SK-N-SH (cell line): ENCODE measurements at regions not wholly inside any gene's neighbourhood (a gene's known extent, or its start where the extent isn't known, plus 50 kb on each side); places are given as distances from the start of the nearest gene placed in this dataset.

Experiments used
- ELF1 ChIP-seq: IDR thresholded peaks from 2 replicates; pipeline ENCODE4 v1.4.0; 2012
- EZH2phosphoT487 ChIP-seq: fragments of 200-600 bp; sonication (generic); IDR thresholded peaks from 2 replicates; pipeline ENCODE4 v1.6.1; 2017; ENCODE audit warnings: low read depth, mixed run types, mild to moderate bottlenecking, antibody characterized with exemption, moderate library complexity, borderline replicate concordance
- GABPA ChIP-seq: IDR thresholded peaks from 2 replicates; pipeline ENCODE4 v1.4.0; 2012; ENCODE audit warnings: low read depth, mild to moderate bottlenecking
- GATA2 ChIP-seq: sonication (generic); formaldehyde crosslinking; IDR thresholded peaks from 2 replicates; pipeline ENCODE4 v1.5.0; 2020; ENCODE audit warnings: mild to moderate bottlenecking, missing genetic modification reagents
- SMC3 ChIP-seq: IDR thresholded peaks from 2 replicates; pipeline ENCODE4 v1.6.1; 2012; ENCODE audit warnings: low read depth, low read length, improper control_type of control experiment
- TAF1 ChIP-seq: IDR thresholded peaks from 2 replicates; pipeline ENCODE4 v1.6.1; 2012; ENCODE audit warnings: low read depth, mild to moderate bottlenecking, low read length, moderate library complexity, borderline replicate concordance
- TF ChIP-seq, protein P1 (sequence below): fragments of 200-600 bp; sonication (generic); IDR thresholded peaks from 2 replicates; pipeline ENCODE4 v1.6.1; 2017; ENCODE audit warnings: antibody characterized with exemption, mild to moderate bottlenecking, moderate library complexity

DNA sequence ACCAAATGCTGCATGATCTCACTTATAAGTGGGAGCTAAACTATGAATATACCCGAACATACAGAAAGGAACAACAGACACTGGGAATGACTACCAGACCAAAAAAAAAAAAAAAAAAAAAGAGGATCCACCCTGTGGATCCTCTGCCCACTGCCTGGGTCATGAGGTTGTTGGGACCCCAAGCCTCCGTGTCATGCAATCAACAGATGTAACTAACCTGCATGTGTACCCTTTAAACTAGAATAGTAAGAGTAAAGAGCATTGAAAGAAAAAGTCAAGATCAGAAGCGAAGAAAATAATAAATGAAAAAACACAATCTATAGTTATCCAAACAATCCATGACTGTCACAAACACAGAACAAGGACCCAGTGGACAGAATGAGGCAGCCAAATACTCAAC, 109.5 kb upstream of the TOP3B start:
- TF ChIP-seq TAF1 (no peak), GATA2 (CRISPR knock-in tag) (no peak), EZH2phosphoT487 (no peak), SMC3 (no peak), ELF1 (no peak), GABPA (no peak)
- TF ChIP-seq, protein P1, sequence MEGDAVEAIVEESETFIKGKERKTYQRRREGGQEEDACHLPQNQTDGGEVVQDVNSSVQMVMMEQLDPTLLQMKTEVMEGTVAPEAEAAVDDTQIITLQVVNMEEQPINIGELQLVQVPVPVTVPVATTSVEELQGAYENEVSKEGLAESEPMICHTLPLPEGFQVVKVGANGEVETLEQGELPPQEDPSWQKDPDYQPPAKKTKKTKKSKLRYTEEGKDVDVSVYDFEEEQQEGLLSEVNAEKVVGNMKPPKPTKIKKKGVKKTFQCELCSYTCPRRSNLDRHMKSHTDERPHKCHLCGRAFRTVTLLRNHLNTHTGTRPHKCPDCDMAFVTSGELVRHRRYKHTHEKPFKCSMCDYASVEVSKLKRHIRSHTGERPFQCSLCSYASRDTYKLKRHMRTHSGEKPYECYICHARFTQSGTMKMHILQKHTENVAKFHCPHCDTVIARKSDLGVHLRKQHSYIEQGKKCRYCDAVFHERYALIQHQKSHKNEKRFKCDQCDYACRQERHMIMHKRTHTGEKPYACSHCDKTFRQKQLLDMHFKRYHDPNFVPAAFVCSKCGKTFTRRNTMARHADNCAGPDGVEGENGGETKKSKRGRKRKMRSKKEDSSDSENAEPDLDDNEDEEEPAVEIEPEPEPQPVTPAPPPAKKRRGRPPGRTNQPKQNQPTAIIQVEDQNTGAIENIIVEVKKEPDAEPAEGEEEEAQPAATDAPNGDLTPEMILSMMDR, result no peak
